ENCODE measurements at regions not wholly inside any gene's neighbourhood (a gene's known extent, or its start where the extent isn't known, plus 50 kb on each side); places are given as distances from the start of the nearest gene placed in this dataset.

DNA sequence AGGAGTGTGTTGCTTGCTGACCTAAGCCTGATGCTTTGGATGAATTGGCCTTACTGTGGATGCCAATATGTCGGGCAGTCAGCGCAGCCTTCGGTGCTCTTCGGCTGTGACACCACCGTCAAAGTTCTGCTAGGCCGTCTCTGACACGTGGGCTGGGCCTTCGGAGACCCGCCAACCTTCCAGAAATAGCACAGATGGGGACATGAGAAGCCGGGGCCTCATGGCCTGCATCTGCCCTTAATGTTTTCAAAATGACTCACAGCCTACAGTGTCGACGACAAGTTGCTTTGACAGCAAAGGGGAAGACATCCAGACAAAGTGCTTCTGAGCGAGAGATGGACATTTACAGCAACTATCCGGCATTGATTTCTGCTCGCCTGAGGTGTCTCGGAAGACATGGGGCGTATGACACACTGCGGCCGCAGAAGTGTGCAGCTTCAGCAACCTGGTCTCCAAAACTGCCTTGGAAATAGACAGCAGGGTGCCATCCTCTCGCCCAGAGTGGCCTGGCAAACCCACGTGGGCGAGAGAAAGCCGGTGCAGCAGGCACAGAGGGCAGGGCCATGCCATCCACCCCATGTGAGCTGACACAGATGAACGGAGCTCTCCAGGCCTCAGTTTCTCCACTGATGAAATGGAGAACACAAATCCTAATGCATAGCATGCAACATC is 94.0 kb upstream of the PPP2R2D start:
- no peak for DNase-seq

- DNase-seq: peak; percentile 7
Observed at GRCh38 chr10:131808370-131808930, 92.4 kb upstream of the PPP2R2D start.

DNA sequence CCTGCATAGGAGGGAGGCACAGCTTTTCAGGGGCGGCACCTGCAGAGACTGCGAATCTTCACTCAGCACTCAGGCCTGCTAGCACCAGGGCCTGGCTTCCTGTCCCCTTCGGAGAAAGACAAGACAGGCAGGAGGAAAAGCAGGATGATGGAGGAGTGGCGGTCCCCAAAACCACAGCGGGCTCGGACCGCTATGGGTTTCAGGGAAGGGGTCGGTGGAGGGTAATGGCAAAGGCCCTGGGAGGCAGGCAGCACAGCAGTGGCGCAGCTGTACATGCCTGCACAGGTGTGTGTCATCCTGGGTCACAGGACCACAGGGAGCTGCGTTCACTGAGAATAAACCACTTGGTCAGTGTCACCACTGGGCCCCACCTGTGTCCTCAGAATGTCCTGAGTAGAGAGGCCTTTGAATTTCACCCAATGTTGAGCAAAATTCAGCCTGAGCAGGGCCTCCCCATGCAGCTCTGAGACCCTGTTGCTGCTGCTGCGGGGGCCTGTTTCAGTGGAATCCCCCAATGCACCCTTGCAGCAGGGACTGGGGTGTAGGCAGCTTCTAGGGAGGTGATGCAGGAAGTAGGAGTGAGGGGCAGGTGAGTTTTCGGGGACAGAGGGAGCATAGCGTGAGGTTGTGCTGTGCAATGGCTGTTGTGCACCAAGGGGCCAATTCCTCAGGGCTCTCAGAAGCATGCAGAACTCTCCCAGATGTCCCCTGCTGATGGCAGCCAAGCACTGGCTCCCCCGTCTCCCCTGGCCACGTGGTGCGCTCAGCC is 90.6 kb upstream of the PPP2R2D start:
- peak; percentile 15 for DNase-seq

DNA sequence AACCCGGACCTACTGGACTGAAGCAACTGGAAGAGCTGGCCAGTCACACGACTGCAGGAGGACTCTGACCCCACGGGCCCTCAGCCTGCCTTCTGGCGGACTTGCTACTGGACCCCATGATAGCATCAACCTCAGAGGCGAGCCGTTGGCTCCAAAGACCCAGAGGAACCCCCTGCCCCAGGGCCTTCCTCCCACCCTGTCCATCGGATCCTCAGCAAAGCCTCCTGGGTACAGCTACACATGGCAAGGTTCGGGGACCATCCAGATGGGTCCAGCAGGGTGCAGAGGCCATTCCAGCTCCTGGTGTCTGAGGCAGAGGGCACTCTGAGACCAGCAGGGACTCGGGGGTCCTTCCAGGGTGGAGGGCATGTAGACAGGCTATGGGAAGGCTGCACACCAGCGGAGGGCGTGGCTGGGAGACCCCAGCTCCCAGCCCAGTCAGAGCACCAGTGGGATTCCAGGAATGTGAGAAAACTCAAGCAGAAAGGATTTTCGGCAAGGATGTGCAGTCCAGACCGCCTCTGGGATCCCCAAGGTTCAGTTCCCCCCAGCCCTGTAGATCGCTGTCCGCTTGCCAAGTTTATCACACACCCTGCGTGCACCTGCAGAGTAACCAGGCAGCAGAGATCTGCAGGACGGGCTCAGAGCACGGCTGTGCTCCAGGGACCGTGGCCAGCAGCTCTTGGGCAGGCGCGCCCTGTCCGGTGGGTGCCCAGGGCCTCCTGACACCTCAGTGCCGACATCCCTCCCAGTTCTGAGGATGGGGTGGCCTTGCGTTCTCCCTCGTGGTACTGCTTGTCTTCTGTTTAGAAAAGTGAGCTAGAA is 89.8 kb upstream of the PPP2R2D start:
- peak; percentile 28 for DNase-seq

- peak; percentile 28 for DNase-seq
Observed at GRCh38 chr10:131811630-131812403, 89.0 kb upstream of the PPP2R2D start.

- DNase-seq: peak; percentile 23
Observed at GRCh38 chr10:131812736-131813604, 87.8 kb upstream of the PPP2R2D start.

DNA sequence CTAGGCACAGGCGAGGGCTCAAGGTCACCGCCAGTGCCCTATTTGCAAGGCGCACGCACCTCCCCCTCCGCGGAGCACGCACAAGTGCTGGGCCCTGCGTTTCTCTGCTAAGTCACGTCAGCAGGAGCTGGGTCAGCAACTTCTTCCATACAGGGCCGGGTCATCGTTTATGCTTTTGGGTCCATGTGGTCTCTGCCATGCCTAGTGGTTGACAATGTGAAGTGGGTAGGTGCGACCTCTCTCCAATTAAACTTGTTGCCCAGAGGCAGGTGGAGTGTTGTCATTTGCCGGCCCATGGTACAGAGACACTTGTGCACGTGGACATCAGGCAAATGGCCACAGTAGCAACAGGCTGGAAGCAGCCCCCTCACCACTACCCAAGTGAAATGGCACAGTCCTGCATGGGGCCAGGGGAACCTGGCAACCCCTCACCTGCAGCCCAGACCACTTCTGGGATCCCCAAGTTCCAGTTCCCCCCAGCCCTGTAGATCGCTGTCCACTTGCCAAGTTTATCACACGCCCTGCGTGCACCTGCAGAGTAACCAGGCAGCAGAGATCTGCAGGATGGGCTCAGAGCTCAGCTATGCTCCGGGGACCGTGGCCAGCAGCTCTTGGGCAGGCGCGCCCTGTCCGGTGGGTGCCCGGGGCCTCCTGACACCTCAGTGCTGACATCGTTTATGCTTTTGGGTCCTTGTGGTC is 86.1 kb upstream of the PPP2R2D start:
- DNase-seq: peak; percentile 35

DNA sequence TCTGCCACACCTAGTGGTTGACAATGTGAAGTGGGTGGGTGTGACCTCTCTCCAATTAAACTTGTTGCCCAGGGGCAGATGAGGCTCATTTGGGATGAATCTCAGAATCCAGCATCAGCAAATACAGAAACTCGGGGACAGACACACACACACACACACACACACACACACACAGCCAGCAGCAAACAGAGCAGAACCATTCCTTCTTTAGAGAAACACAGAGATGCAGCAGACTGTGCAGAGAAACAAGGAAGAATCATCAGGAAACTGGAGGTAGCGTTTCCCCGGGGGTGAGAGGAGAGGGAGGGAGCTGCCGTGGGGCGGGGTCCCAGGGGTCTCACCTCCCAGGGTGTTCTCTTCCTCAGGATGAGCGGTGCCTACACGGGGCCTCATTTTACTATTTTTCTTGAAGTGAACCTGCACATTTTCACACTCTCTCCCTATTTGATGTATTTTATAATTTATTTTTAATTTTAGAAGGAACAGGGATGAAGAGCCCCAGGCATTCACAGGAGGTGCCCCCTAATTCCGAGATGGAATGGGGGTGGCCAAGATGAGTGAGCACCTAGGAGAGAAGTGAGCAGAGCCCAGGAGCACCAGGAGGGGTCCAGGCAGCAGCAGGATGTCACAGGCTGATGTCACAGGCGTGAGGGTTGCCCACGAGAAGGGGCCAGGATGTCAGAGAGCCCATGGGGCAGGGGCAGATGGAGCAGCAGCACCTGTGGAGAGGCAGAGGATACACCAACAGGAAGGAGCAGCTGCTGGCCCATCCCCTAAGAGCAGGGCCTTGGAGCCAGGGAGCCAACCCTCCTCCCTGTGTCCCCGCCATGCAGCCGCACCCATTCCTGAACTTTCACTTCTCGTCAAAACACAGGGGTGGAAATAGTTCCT is 85.3 kb upstream of the PPP2R2D start:
- DNase-seq: peak; percentile 12

- peak; percentile 34 for DNase-seq
Observed at GRCh38 chr10:131816157-131816775, 84.5 kb upstream of the PPP2R2D start.

DNA sequence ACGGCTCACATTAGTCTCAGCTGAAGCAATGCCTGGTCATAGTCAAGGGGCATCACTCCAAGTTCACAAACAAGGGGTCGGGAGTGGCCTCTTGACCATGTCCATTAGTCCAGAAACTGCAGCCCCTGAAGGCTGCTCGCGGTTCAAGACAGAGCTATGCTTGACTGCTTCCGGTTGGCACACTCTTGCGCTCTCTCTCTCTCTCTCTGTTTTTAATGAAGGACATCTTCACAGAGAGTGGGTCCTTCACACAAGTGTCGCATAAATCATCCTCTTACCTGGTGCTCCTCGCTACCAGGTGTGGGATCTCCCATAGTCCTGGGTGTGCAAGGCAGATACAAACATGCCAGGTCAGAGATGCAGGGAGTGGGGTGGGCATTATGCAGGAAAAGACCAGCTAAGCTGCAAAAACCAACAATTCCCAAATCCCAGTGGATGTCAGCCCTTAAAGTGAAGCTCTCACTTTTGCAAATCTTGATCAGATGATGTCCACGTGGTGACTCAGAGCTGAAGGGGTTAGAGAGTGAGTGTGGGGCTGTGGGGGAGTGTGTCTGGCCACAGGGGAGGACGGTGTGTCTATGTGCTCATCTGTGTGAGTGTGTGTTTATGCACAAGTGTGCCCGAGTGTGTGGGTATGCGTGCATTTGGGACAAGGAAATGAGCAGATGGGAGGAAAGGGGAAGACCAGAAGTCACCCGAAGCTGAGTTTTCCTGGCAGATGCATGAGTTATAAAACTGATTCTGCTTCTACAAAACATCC is 83.7 kb upstream of the PPP2R2D start:
- peak; percentile 22 for DNase-seq

DNA sequence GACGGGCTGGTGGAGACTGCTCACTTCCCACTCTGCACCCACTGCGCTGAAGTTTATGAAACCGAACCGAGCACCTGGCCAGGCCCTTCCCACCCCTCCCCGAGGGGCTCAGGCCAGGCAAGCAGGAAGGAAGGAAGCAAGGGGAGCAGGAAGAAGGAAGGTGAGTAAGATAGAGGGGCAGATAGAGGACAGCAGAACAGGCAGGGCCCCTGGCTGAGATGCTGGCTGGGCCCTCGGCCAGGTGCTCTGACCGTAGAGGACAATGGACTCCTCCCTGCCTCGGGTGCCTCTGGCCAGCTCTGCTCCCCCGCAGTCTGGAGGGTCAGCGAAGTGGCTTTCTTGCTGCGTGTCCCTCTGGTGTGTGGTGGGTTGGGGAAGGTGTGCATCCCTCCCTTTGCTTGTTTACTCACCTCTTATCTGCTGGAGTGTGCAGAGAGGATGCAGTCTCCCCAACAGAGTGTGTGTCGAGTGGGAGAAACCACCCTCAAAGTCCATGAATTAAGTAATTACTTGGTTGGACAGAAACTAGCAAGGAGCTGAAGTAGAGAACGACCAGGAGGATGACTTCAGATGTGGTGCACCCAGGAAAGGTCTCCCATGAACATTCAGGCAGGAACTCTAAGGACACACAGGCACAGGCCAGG is 82.8 kb upstream of the PPP2R2D start:
- peak; percentile 22 for DNase-seq

DNA sequence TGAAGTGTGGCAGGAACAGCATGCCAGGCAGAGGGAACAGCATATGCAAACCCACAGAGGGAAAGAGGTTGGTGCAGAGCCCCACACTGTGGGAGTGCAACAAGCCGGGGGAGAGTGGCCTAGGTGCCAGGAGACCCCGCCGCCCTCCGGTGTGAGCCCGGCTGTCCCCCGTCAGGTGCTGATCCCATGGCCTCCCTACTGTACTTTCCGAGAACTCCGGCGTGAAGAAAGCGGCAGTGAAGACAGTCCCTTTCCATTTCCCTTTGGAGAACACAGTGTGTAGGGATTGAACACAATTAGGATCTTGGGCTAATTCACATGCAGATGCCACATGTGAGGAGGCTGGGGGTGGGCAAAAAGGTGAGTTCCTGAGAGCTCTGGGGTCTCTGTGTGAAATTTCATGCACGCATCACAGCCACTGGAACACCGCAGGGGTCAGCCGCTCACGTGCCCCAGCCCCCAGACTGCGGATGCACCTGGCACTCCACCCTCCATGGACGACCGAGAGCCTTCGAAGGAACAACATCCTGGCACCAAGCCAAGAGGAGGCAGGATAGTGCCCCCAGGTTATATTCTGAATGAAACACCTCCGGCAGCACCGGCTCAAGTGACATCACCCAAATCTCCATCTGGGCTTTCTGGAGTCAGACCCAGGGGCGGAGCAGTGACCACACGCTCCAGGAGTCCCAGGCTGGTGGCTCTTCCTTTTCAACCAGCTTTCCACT is 82.1 kb upstream of the PPP2R2D start:
- peak; percentile 29 for DNase-seq

DNA sequence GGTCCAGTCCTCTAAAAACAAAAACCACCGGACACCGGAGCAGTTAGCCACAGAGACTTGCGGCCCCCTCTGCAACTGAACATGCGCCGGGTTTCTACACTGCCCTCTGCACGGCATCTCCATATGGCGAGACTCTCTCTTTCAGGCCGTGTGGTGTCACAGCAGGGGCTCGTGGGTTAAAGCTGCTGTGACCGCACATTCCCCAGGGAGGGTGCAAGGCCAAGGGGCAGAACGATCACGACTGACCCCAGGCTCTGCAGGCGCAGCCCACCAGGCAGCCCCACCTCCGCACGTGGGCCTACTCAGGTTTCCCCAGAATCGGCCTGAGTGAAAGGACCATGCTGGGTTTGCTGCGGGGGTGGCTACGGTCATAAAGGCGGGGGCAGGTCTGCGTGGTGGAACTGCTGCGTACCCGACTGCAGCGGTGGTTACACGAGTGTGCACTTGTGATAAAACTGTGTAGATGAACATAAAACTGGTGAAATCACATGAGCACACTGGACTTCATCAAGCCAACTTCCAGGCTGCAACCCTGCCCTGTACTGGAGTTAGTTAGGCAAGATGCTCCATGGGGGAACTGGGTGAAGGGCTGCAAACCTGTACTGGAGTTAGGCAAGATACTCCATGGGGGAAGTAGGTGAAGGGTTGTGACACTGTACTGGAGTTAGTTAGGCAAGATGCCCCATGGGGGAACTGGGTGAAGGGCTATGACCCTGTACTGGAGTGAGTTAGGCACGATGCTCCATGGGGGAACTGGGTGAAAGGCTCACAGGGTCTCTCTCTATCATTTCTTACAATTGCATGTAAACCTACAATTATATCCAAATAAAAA is 81.4 kb upstream of the PPP2R2D start:
- peak; percentile 22 for DNase-seq

GRCh38 chr10:131820626-131821025 is 80.2 kb upstream of the PPP2R2D start:
- peak; percentile 15 for DNase-seq

DNA sequence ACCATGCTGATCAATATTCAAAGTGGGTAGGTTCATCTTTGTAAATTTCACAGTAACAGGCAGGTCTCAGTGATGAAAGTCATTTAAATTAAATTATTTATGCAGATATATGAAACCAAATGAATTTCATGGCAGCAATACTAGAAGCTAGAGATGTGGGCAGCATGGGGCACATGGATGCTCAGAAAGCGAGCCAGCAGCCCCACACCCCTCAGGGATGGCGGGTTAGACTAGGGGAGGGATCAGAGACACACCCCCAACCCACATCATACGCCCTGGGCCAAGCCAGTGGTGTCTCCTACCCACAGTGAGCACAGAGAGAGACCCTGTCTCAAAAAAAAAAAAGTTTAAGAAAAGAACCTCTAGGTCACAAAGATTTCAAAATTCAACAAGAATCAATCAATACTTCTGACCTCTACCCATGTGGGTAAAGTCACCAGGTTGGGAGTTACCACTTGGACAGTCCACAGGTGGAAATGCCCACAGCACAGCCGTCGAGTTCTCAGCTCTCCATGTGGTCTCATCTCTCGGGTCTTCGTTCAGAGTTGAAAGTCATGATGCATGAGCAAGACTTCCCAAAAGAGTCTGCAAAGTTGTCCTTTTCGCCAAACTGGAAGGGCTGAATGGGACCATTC is 79.3 kb upstream of the PPP2R2D start:
- DNase-seq: peak; percentile 18
